ENCODE measurements at regions not wholly inside any gene's neighbourhood (a gene's known extent, or its start where the extent isn't known, plus 50 kb on each side); places are given as distances from the start of the nearest gene placed in this dataset.
"Not testable (repeated sequence)": the region's sequence is repeated elsewhere in the genome, so short reads cannot be mapped to it uniquely, and the experiment has no call there.

DNA sequence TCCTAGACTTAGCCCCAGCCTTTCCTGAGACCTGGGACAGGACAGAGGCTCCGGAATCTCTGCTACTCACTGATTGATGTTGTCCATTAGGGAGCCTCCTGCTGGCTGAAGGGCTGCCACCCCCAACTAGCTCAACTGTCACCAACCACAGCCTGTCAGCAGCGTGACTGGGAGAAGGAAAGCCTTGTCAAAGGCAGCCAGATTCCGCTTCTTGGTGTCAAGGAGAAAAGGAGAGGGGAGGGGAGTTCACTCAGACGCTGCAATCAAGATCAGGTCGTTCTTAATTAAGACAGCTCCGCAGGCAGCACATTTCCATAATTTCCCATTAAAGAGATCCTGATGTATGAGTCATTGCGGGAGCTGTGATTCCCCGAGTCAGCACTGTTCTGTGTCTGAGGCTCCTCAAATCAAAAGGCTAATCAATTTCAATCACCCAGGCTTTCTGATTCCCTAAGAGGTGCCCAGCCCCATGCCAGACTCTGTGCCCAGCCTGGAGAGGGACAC is 152.8 kb upstream of the ZBED5 start:
- no peak for DNase-seq (ENCODE audit: low read depth in 2 of 2)

DNA sequence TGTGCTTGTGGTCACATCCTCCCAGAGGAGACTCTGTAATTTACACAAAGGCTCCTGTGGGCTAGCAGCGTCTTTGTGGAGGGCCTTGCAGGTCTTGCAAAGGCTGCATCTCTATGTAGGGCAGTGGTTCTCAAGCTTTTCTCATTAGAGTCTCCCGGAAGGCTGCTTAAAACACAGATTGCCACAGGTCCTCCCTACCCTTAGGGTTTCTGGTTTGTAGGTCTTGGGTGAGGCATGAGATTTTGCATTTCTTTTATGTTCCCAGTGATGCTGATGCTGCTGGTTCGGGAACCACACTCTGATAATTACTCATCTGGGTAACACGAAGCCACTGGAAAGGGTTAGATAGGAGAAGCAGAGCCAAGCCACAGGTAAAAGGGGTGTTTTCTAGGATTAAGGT is 151.3 kb upstream of the ZBED5 start:
- no peak for DNase-seq (ENCODE audit: low read depth in 2 of 2)

DNA sequence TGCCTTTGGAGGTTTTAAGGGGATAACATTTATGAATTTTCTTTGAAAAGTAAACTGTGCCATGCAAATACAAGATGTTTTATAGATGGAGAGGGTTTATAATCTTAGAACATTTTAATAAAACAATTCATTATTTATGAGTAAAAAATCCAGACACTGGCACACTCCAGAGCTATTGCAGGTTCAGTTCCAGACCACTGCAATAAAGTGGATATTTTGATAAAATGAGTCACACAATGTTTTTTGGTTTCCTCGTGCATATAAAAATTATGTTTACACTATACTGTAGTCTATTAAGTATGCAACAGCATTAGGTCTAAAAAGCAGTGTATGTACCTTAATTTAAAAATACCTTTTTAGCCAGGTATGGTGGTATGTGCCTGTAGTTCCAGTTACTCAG is 146.2 kb upstream of the ZBED5 start:
- DNase-seq (ENCODE audit: low read depth in 2 of 2) = no peak

DNA sequence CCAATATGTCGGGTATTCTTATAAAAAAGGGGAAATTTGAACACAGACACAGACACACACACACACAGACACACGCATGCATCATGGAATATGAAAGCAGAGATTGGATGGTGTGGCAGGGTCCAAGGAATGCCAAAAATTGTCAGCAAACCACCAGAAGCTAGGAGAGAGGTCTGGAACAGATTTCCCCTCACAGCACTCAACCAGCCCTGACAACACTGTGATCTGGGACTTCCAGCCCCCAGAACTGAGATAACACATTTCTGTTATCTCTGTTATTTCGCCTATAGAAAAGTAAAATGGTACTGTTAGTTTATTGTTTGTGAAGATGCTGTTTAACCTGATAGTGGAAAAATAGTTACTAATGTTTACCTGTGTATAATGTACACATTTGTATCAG is 145.4 kb upstream of the ZBED5 start:
- no peak for DNase-seq (ENCODE audit: low read depth in 2 of 2)

DNA sequence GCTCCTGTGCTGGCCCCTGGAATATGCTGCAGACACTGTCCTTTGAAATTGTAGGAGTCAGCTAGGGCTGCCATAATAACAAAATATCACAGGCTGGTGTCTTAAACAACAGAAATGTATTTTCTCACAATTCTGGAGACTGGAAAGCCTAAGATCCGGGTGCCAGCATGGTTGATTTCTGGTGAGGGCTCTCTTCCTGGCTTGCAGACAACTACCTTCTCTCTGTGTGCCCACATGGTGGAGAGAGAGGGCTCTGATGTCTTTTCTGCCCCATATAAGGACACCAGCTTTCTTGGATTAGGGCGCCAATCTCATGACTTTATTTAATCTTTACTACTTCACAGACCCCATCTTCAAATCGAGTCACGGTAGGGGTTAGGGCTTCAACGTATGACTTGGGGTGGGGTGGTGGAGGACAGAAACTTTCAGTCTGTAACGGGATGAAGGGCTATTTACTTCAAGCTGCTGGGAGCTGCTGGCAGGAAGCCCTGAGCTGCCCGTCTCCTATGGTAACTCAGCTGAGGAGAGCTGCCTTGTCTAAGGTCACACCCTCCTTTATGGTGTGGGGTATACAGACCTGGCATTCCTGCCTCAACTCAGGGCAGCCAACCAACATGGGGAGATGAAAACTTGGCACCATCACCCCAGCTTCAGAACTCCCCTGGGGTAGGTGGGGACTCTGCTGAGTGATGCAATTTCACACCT is 142.9 kb upstream of the ZBED5 start:
- DNase-seq (ENCODE audit: low read depth in 2 of 2) = no peak

DNA sequence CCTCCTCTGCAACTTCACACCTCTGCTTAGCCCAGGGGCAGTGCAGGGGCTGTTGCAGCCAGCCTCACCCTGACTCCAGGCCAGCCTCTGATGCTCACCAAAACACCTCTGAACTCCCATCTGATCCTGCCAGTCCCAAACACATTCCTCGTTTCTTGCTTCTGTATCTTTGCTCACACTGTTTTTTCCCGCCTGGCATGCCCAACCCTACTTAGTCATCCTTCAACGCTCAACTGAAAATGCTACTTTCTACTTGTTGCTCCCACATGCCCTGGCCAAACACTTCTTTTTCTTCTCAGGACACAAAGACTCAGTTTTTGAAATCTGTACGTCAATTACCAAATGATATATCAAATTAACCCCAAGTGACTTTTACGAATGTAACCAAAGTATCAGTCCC is 140.8 kb upstream of the ZBED5 start:
- DNase-seq (ENCODE audit: low read depth in 2 of 2) = no peak

DNA sequence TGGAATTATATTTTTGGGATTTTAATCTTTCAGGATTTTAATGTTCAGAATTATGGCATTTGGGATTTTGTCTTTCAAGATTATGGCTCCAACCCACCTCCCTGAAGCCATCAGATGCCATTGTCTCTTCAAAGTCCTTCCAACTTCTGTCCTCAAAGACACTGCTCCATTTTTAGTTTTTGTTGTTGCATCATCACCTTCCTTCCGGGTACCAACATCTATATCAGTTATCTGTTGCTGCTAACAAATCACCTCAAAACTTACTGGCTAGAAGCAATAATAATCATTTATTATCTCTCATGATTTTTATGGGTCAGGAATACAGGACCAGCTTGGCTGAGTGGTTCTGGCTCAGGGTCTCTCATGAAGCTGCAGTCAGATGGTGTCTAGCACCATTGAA is 138.8 kb upstream of the ZBED5 start:
- DNase-seq (ENCODE audit: low read depth in 2 of 2) = no peak

DNA sequence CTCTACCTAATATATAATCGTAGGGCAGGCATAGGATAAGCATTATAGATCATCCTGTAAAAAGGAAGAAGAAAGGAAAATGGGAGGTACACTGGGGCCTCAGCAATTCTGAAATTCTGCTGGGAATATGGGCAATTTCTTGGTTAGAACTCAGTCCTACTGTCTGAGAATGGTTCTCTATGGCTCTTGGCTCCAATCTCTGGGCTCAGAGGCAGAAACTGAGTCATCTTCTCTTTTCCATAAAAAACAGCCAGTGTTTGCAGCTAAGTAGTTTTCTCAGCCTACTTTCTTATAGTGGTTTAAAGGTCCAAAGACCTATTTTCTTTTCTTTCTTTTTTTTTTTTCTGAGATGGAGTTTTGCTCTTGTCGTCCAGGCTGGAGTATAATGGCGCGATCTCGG is 135.8 kb upstream of the ZBED5 start:
- DNase-seq (ENCODE audit: low read depth in 2 of 2) = no peak

DNA sequence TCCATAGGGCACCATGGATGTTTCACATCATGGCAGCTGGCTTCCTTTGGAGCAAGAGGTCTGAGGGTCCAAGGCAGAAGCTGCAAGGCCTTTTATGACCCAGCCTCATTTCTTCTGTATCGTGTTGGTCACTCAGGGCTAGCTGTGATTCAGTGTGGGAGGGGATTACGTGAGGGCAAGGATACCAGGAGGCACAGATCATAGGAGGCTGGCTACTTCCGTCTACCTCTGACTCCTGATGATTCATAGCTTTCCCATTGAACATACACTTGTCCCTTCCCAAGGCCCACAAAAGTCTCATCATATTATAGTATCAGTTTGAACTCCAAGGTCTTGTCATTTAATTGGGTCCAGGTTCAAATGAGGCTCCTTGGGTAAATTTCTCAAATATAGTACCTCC is 135.3 kb upstream of the ZBED5 start:
- no peak for DNase-seq (ENCODE audit: low read depth in 2 of 2)

DNA sequence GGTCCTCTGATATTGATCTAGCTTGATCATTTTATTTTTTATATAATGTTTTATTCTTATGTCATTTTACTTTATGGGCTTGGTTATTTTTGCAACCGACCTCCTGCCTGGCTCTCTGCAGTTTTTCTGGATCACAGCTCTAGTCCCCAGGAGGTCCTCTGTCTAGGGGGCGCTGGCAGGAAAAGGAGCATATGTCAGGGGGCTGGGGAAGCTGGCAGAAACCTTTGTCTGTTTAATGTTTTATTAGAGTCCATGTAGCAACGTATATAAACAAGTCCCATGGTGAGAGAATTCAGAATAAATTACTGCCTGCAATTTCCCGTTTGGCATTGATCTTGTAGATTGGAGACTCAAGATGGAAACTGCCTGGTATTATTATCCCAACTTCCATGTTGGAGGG is 133.5 kb upstream of the ZBED5 start:
- DNase-seq (ENCODE audit: low read depth in 2 of 2) = no peak

DNA sequence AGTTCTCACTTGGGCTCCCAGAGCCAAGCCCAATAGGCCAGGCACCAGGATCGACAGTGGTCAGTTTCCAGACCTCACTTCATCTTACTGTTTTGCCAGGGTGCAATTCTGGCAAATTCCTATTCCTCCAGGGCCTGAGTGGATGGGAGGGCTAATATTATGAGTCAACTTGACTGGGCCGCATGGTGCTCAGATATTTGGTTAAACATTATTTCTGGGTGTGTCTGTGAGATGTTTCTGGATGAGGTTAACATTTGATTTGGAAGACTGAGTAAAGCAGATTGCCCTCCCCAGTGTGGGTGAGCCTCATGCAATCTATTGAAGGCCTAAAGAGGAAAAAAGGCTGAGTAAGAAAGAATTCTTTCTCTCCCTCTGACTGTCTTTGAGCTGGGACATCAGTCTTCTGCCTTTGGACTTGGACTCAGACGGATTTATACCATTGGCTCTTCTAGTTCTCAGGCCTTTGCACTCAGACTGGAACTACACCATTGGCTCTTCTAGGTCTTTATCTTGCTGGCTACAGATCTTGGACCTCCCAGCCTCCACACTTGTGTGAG is 132.9 kb upstream of the ZBED5 start:
- DNase-seq (ENCODE audit: low read depth in 2 of 2) = no peak

DNA sequence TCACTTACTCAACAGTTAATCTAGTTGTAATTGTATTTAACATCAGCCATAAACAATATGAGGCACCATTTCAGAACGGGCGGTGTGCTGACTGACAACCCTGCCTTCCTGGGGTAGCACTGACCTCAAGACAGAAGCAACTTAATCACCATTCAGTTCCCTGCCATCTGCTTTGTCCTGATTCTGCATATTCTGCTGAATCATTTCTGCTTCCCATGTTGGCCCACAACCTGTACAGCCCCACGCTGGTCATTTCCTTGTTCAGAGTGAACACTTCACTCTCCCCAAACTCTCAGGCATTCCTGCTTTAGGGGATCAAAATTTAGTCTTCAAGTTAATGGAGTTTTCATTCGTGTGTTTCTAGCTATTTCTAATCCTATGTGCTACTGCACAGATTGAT is 132.3 kb upstream of the ZBED5 start:
- DNase-seq (ENCODE audit: low read depth in 2 of 2) = no peak

DNA sequence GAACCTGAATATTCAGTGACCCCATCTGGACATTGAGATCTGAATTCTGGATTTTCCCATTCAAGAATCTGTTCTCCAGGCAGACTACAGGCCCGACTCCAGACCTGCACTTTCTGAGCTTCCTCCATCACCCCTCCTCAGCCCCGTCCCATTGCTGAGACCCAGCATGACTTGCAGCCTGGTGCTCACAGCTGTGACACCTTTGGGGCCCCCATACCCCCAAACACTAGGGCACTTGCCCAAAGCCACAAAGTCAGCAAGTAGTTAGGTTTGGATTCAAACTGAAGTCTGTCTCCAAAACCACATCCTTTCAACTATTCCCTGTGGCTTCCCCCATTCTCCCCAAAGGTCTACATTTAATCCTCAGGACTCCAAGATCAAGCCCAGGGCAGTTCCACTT is 128.2 kb upstream of the ZBED5 start:
- no peak for DNase-seq (ENCODE audit: low read depth in 2 of 2)

DNA sequence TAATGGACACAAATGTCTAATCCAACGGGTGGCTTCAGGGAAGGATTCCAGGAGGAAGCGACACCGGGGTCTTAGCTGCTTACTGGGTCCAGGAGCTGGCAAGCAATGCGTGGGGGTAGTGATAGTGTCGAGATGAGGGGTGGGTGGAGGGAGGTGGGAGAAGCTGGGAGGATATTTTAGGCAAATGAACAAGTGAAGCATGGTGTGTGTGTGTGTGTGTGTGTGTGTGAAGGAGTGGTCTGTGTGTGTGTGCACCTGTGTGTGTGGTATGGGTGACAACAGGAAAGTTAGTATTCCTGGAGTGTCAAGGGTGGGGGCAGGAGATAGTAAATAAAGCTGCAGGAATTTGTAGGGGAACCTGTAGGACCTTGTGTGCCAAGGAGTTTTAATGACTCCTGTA is 126.9 kb upstream of the ZBED5 start:
- no peak for DNase-seq (ENCODE audit: low read depth in 2 of 2)

DNA sequence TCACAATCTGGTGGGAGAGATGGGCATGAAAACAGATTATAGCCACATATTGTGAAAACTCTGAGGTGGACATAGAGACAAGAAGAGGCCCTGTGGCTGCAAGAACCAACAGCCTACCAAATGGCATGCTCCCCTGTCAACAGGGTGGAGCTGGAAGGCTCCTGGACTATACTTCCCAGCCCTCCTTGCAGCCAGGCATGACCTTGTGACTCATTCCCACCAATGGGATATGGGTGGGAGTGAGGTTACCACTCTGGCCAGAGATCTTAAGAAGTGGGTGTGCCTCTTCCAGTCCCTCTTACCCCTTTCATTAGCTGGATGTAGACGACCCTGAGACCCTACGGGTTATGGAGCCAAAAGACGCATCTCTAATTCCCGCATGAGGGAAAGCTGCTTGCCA is 126.4 kb upstream of the ZBED5 start:
- no peak for DNase-seq (ENCODE audit: low read depth in 2 of 2)

DNA sequence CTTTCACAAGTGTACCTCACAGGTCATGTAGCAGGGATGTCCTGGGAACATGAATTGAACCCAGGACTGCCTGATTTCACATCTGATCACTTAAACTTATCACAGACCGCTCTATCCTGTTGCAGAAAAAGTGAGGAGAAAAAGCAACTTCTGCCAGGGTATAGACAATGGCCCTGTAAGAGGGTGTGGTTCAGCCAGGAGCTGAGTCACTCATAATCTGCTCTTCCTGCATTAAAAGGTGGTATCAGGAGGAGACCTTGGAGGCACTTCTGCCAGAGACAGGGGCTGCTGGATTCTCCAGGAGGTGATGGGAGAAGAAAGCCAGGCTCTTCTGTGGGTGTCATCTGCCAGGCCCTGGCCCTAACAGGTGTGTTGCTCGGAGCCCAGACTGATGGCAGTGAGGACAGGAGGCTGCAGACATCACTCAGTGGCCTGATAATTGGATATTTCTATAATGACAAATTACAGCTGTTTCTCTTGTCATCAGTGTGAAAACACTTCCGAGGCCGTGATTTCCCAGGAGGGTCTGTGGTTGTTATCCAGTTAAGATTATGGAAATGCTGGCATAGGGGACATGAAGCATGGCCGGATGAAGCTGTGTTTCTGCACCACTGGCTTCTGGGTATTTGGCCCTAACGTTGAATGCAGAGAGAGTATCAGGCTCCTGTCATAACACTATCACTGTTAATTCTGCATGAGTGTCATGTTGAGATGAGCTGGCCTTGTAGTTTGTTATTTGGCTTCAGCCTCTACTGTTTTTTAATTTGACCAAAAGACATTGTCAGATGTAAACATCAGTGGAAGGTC is 125.1 kb upstream of the ZBED5 start:
- no peak for DNase-seq (ENCODE audit: low read depth in 2 of 2)

DNA sequence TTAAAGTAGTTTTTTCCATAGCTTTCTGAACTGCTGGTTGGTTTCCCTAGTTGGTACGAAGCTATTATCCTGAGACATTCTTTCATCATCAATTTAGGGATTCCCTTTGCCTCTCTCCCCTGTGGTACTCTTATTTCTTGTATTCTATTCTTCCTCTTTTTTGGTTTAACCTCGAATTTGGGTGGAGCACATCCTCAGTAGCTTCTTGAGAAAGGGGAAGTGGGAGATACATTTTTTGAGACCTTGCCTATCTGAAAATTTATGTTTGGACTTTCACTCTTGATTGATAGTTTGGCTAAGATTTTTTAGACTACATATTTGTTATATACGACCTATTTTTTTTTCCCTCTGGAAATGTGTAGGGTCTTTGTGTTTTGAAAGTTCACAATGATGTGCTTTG is 121.7 kb upstream of the ZBED5 start:
- DNase-seq (ENCODE audit: low read depth in 2 of 2) = no peak

DNA sequence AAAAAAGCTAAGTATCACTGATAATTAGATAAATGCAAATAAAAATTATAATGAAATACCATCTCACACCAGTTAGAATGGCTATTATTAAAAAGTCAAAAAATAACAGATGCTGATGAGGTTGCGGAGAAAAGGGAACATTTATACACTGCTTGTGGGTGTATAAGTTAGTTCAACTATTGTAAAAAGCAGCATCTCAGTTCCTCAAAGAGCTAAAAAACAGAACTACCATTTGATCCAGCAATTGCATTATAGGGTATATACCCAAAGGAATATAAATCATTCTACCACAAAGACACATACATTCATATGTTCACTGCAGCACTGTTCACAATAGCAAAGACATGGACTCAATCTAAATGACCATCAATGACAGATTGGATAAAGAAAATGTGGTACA is 120.3 kb upstream of the ZBED5 start:
- no peak for DNase-seq (ENCODE audit: low read depth in 2 of 2)

DNA sequence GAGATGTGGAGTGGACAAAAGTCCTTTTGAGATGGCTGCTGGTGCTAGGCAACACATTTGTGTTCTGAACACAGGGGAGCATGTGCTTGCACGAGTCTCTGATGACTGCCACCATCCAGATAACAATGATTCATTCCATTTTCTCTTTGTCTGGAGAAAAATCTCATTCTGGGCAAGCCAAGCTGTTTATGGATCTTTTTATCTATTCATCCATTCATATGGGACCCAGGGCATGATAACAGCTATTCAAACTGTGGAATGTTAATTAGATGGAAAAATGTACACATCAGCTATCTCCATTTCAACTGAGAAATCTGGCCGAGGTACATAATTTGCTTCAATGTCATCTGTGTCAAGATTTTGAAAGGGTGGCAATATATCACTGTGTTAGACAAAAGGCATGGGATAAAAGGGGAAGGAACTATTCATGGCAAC is 117.5 kb upstream of the ZBED5 start:
- DNase-seq (ENCODE audit: low read depth in 2 of 2) = no peak

DNA sequence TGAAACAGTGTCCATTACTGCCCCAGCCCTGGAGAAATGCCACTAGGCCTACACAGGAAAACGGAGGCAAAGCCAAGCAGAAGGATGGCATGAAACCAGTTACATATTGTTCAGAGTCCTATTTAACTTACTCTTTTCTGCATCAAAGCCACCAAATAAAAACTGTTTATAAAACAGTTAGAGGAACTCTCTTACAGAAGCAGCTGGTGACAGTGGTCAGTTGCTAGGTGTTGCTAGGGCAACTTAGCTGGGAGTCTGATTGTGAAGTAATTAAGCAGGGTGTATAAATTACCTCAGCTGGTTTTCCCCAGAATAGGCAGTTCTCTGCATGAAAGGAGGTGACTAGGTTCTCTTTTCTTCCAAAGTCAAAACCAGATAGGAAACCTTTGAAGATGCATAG is 115.6 kb upstream of the ZBED5 start:
- no peak for DNase-seq (ENCODE audit: low read depth in 2 of 2)

DNA sequence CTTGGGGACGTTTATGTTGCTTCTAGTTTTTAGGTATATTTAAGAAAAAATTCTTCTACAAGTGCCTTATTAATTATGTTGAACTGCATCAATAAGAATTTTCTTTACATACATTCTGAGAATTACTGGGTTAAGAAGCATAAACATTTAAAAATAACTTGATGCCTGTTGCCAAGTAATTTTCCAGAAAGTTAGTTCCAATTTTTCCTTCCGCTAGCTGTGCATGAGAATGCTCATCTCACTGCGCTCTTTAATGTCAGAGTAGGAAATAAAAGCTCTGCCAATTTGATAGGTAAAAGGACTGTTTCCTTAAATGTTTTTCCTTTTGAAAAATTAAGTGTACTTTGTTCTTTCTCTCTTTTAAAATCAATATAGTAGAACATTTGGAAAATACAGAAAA is 113.1 kb upstream of the ZBED5 start:
- DNase-seq (ENCODE audit: low read depth in 2 of 2) = no peak

DNA sequence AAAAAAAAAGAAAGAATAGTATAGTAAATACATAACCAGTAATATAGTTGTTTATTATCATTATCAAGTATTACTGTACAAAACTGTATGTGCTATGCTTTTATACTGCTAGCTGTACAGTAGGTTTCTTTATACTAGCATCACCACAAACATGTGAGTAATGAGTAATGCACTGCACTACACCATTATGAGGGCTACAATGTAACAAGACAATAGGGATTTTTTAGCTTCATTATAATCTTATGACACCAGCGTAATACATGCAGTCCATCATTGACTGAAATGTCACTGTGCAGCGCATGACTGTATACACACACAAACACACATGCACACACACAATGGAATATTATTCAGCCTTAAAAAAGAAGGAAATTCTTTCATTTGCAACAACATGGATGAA is 111.5 kb upstream of the ZBED5 start:
- no peak for DNase-seq (ENCODE audit: low read depth in 2 of 2)

DNA sequence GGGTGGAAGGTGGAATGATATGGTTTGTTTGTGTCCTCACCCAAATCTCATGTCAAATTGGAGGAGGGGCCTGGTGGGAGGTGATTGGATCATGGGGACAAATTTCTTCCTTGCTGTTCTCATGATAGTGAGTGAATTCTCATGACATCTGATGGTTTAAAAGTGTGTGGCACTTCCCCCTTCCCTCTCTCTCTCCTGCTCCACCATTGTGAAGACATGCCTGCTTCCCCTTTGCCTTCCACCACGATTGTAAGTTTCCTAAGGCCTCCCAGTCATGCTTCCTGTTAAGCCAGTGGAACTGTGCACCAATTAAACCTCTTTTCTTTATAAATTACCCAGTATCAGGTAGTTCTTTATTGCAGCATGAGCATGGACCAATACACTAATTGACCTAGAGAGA is 99.0 kb upstream of the ZBED5 start:
- DNase-seq (ENCODE audit: low read depth in 2 of 2) = not testable (repeated sequence)

Data from stimulated activated CD4-positive, alpha-beta T cell treated with anti-CD3 and anti-CD28 coated beads, Interleukin-1b, Interleukin-23, amount 100 ng/mL, for 4 hours (primary cell).